ENCODE measurements at regions not wholly inside any gene's neighbourhood (a gene's known extent, or its start where the extent isn't known, plus 50 kb on each side); places are given as distances from the start of the nearest gene placed in this dataset.

- no peak for TF ChIP-seq CTCF (IDR thresholded peaks at IDR 0.05; ENCODE audit: insufficient read depth, low read length, severe bottlenecking)
- no peak overlapping the region for H3K4me3 ChIP-seq (ENCODE audit: low read depth, low read length)
- FAIRE-seq: no peak
- DNase-seq (ENCODE audit: low read depth): peak; percentile 75
- H3K36me3 ChIP-seq (ENCODE audit: control insufficient read depth, insufficient read depth, low read length): no peaks in the 10 kb centered on the region
- H3K27me3 ChIP-seq (ENCODE audit: control insufficient read depth, insufficient read depth, low read length): no peaks in the 10 kb centered on the region
Measured at GRCh38 chr13:40271931-40272775, 394.3 kb downstream of the FOXO1 start.

DNA sequence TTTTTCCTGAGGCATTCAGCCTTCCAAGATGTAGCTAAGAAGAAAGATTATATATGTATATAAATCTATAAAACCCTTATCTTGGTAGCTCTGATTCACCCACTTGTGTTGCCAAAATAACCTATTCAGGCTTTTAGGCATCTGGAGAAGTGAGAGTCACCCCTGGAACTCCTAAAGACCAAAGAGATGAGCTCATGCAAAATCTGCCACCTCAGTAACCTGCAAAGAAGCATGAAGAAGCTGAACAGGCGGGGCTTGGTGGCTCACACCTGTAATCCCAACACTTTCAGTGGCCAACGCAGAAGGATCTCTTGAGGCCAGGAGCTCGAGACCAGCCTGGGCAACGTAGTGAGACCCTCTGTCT is 393.7 kb downstream of the FOXO1 start:
- FAIRE-seq (no peak), DNase-seq (ENCODE audit: low read depth) (peak; percentile 71)
- no peak for TF ChIP-seq CTCF (IDR thresholded peaks at IDR 0.05; ENCODE audit: insufficient read depth, low read length, severe bottlenecking)
- Histone ChIP-seq H3K36me3 (ENCODE audit: control insufficient read depth, insufficient read depth, low read length) (no peaks in the 10 kb centered on the region), H3K4me3 (ENCODE audit: low read depth, low read length) (no peak overlapping the region), H3K27me3 (ENCODE audit: control insufficient read depth, insufficient read depth, low read length) (no peaks in the 10 kb centered on the region)

DNA sequence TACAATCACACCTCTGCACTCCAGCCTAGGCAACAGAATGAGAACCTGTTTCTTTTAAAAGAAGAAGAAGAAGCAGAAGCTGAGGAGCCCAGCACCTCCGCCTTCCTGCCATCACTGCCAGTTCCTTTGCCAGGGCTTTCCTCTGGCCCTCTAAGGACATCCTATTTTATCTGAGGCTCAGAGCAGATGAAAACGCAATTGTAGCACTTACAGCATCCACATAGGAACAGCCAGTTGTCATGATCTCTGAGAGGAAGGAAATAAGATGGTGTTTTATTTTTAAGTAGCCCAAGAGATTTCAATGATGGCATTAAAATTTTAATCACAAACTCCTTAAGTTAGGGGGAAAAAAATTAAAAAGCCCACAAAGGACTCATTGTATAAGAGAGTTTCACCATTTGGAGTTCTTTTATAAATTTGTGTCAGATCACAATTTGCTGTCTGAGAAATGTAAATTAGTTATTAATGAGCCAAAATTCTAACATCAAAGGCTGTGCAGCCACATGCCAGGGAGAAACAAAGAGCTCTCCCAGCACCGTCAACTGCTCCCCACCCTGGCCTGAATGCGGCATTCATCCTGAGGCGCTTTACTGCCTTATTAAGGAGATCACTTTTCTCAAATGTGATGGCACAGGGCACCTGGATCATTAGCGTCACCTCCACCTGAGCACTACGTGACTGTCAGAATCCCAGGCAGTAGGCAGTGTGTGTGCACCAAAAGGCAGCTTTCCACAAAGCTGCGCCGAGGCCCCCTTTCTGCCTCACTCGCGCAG is 393.0 kb downstream of the FOXO1 start:
- H3K4me3 ChIP-seq (ENCODE audit: low read depth, low read length): no peak overlapping the region
- H3K27me3 ChIP-seq (ENCODE audit: control insufficient read depth, insufficient read depth, low read length): no peaks in the 10 kb centered on the region
- DNase-seq (ENCODE audit: low read depth) (no peak), FAIRE-seq (no peak)
- no peaks in the 10 kb centered on the region for H3K36me3 ChIP-seq (ENCODE audit: control insufficient read depth, insufficient read depth, low read length)
- TF ChIP-seq CTCF (IDR thresholded peaks at IDR 0.05; ENCODE audit: insufficient read depth, low read length, severe bottlenecking): no peak

GRCh38 chr13:40274103-40274502 is 392.3 kb downstream of the FOXO1 start:
- H3K27me3 ChIP-seq (ENCODE audit: control insufficient read depth, insufficient read depth, low read length): no peaks in the 10 kb centered on the region
- no peak overlapping the region for H3K4me3 ChIP-seq (ENCODE audit: low read depth, low read length)
- no peaks in the 10 kb centered on the region for H3K36me3 ChIP-seq (ENCODE audit: control insufficient read depth, insufficient read depth, low read length)
- no peak for TF ChIP-seq CTCF (IDR thresholded peaks at IDR 0.05; ENCODE audit: insufficient read depth, low read length, severe bottlenecking)
- no peak for DNase-seq (ENCODE audit: low read depth)
- FAIRE-seq: no peak

DNA sequence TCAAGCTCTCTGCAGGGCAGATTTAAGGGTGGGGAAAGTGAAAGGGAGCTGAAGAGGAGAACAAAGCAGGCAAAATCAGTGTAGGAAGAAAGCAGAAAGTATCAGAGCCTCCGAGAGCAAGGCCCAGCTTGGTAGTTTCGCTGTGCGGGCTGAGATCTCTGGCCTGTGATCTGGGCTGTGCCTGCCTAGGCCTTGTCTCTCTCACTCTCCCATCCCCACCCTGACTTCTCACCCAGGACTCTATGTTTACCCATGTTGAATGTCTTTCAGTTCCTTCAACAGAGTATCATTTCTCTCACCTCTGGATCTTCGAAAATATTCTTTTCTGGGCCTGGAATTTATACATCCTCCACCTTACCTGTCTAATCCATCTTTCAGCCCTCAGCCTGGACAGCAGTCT is 391.3 kb downstream of the FOXO1 start:
- no peak for FAIRE-seq
- H3K36me3 ChIP-seq (ENCODE audit: control insufficient read depth, insufficient read depth, low read length): no peaks in the 10 kb centered on the region
- no peak for DNase-seq (ENCODE audit: low read depth)
- H3K4me3 ChIP-seq (ENCODE audit: low read depth, low read length): no peak overlapping the region
- H3K27me3 ChIP-seq (ENCODE audit: control insufficient read depth, insufficient read depth, low read length): no peaks in the 10 kb centered on the region
- TF ChIP-seq CTCF (IDR thresholded peaks at IDR 0.05; ENCODE audit: insufficient read depth, low read length, severe bottlenecking): no peak

Data from bronchial epithelial cell (primary cell).